ENCODE measurements at regions not wholly inside any gene's neighbourhood (a gene's known extent, or its start where the extent isn't known, plus 50 kb on each side); places are given as distances from the start of the nearest gene placed in this dataset.

DNA sequence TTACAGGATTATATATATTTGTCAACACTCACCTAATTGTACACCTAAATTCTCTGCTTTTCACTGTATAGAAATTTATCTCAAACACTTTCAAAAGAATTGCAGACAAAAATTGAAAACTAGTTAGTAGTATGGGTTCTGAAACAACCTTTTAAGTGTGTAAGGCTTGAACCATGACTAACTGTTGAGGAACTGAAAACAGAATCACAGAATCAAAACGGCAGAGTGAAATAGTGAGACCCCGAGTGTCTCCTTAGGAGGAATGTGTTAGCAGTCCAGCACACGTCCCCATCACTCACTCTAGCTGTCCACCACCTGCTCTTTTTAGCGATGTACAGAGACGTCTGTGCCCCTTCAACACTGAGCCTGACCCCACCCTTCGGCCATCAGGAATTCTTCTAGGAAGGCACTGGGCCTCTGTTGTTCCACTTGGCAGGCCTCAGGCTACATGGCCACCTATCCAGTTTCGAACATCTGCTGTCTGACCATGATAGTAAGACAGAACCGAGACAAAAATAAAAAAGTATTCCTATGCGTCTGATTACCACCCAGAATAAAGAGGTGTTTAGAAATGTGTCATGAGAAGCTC, 227.4 kb downstream of the C6orf118 start:
- H3K27me3 ChIP-seq (ENCODE audit: control insufficient read depth in 2 of 2, insufficient read depth in 2 of 2, low read length in 2 of 2): no peaks in the 10 kb centered on the region
- no peaks in the 10 kb centered on the region for H3K36me3 ChIP-seq (ENCODE audit: control insufficient read depth, insufficient read depth, low read length)
- H3K9ac ChIP-seq (ENCODE audit: insufficient read depth in 1 of 2, low read depth in 2 of 2, low read length in 2 of 2): no peak overlapping the region
- DNase-seq (ENCODE audit: extremely low read depth in 1 of 4, low spot score in 3 of 4) (no peak), FAIRE-seq (no peak), ATAC-seq (no peak)
- no peaks in the 10 kb centered on the region for H4K20me1 ChIP-seq (replicated peaks; ENCODE audit: control insufficient read depth, insufficient read depth, low read length)
- H3K4me2 ChIP-seq (ENCODE audit: insufficient read depth, low read length): no peak overlapping the region
- in situ Hi-C loops (cut with MboI): no loop called here
- 0% methylated on average over 9 of the region's 9 CpGs for WGBS (ENCODE audit: insufficient coverage, low coverage, missing lambda C conversion rate)
- no peaks in the 10 kb centered on the region for H3K9me3 ChIP-seq (replicated peaks; ENCODE audit: control insufficient read depth, insufficient read depth, low read depth, low read length)
- CTCF ChIA-PET (ENCODE audit: low intra/inter-chr PET ratio): no interaction called here
- intact Hi-C loops (cut with micrococcal nuclease): no loop called here
- POLR2A ChIA-PET: no interaction called here
- H3K9me1 ChIP-seq (ENCODE audit: control insufficient read depth, insufficient read depth, low read length): no peaks in the 10 kb centered on the region
- H3K27ac ChIP-seq (ENCODE audit: extremely low read depth, low read depth, low read length): no peak overlapping the region
- H3K4me3 ChIP-seq: no peak overlapping the region
- H2AFZ ChIP-seq (ENCODE audit: low read depth, low read length): no peak overlapping the region
- no peaks in the 10 kb centered on the region for H3K79me2 ChIP-seq (ENCODE audit: control insufficient read depth, insufficient read depth, low read length)
- H3K4me1 ChIP-seq (replicated peaks in 1 of 2; ENCODE audit: control insufficient read depth in 2 of 2, insufficient read depth in 2 of 2, low read length in 2 of 2): no peaks in the 10 kb centered on the region
- no TSS peak for BruUV-seq (replicated peaks)
- TF ChIP-seq CTBP1 (IDR thresholded peaks at IDR 0.05; ENCODE audit: borderline replicate concordance): no peak
- TF ChIP-seq SMARCE1 (IDR thresholded peaks at IDR 0.05): no peak
- TF ChIP-seq, protein P1, sequence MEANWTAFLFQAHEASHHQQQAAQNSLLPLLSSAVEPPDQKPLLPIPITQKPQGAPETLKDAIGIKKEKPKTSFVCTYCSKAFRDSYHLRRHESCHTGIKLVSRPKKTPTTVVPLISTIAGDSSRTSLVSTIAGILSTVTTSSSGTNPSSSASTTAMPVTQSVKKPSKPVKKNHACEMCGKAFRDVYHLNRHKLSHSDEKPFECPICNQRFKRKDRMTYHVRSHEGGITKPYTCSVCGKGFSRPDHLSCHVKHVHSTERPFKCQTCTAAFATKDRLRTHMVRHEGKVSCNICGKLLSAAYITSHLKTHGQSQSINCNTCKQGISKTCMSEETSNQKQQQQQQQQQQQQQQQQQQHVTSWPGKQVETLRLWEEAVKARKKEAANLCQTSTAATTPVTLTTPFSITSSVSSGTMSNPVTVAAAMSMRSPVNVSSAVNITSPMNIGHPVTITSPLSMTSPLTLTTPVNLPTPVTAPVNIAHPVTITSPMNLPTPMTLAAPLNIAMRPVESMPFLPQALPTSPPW (CRISPR knock-in tag; IDR thresholded peaks at IDR 0.05): no peak
- TF ChIP-seq, protein P2, sequence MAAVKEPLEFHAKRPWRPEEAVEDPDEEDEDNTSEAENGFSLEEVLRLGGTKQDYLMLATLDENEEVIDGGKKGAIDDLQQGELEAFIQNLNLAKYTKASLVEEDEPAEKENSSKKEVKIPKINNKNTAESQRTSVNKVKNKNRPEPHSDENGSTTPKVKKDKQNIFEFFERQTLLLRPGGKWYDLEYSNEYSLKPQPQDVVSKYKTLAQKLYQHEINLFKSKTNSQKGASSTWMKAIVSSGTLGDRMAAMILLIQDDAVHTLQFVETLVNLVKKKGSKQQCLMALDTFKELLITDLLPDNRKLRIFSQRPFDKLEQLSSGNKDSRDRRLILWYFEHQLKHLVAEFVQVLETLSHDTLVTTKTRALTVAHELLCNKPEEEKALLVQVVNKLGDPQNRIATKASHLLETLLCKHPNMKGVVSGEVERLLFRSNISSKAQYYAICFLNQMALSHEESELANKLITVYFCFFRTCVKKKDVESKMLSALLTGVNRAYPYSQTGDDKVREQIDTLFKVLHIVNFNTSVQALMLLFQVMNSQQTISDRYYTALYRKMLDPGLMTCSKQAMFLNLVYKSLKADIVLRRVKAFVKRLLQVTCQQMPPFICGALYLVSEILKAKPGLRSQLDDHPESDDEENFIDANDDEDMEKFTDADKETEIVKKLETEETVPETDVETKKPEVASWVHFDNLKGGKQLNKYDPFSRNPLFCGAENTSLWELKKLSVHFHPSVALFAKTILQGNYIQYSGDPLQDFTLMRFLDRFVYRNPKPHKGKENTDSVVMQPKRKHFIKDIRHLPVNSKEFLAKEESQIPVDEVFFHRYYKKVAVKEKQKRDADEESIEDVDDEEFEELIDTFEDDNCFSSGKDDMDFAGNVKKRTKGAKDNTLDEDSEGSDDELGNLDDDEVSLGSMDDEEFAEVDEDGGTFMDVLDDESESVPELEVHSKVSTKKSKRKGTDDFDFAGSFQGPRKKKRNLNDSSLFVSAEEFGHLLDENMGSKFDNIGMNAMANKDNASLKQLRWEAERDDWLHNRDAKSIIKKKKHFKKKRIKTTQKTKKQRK (IDR thresholded peaks at IDR 0.05; ENCODE audit: borderline replicate concordance, low read depth, low read length): no peak
- TF ChIP-seq, protein P3, sequence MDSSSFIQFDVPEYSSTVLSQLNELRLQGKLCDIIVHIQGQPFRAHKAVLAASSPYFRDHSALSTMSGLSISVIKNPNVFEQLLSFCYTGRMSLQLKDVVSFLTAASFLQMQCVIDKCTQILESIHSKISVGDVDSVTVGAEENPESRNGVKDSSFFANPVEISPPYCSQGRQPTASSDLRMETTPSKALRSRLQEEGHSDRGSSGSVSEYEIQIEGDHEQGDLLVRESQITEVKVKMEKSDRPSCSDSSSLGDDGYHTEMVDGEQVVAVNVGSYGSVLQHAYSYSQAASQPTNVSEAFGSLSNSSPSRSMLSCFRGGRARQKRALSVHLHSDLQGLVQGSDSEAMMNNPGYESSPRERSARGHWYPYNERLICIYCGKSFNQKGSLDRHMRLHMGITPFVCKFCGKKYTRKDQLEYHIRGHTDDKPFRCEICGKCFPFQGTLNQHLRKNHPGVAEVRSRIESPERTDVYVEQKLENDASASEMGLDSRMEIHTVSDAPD (CRISPR knock-in tag; IDR thresholded peaks at IDR 0.05): no peak
- TF ChIP-seq, protein P4, sequence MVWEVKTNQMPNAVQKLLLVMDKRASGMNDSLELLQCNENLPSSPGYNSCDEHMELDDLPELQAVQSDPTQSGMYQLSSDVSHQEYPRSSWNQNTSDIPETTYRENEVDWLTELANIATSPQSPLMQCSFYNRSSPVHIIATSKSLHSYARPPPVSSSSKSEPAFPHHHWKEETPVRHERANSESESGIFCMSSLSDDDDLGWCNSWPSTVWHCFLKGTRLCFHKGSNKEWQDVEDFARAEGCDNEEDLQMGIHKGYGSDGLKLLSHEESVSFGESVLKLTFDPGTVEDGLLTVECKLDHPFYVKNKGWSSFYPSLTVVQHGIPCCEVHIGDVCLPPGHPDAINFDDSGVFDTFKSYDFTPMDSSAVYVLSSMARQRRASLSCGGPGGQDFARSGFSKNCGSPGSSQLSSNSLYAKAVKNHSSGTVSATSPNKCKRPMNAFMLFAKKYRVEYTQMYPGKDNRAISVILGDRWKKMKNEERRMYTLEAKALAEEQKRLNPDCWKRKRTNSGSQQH (CRISPR knock-in tag; IDR thresholded peaks at IDR 0.05): no peak
- TF ChIP-seq BCL6 (CRISPR knock-in tag; IDR thresholded peaks at IDR 0.05): no peak
- TF ChIP-seq, protein P5, sequence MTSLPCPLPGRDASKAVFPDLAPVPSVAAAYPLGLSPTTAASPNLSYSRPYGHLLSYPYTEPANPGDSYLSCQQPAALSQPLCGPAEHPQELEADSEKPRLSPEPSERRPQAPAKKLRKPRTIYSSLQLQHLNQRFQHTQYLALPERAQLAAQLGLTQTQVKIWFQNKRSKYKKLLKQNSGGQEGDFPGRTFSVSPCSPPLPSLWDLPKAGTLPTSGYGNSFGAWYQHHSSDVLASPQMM (CRISPR knock-in tag; IDR thresholded peaks at IDR 0.05): no peak
- TF ChIP-seq, protein P6, sequence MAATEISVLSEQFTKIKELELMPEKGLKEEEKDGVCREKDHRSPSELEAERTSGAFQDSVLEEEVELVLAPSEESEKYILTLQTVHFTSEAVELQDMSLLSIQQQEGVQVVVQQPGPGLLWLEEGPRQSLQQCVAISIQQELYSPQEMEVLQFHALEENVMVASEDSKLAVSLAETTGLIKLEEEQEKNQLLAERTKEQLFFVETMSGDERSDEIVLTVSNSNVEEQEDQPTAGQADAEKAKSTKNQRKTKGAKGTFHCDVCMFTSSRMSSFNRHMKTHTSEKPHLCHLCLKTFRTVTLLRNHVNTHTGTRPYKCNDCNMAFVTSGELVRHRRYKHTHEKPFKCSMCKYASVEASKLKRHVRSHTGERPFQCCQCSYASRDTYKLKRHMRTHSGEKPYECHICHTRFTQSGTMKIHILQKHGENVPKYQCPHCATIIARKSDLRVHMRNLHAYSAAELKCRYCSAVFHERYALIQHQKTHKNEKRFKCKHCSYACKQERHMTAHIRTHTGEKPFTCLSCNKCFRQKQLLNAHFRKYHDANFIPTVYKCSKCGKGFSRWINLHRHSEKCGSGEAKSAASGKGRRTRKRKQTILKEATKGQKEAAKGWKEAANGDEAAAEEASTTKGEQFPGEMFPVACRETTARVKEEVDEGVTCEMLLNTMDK (IDR thresholded peaks at IDR 0.05; ENCODE audit: borderline replicate concordance, insufficient read depth, low read depth, low read length, poor library complexity, severe bottlenecking): no peak
- no peak for TF ChIP-seq WHSC1 (IDR thresholded peaks at IDR 0.05; ENCODE audit: low read length)
- TF ChIP-seq JUNB (CRISPR knock-in tag; conservative IDR thresholded peaks at IDR 0.05): no peak
- no peak for TF ChIP-seq GABPA (tag; conservative IDR thresholded peaks at IDR 0.05; ENCODE audit: low read depth)

Measured in K562 (cell line).